ENCODE measurements at regions not wholly inside any gene's neighbourhood (a gene's known extent, or its start where the extent isn't known, plus 50 kb on each side); places are given as distances from the start of the nearest gene placed in this dataset.
"Not testable (repeated sequence)": the region's sequence is repeated elsewhere in the genome, so short reads cannot be mapped to it uniquely, and the experiment has no call there.

GRCh38 chr5:57429513-57430120 is 53.0 kb downstream of the ACTBL2 start:
- DNase-seq: no peak

- DNase-seq: not testable (repeated sequence)
Observed at GRCh38 chr5:57429021-57429420, 53.6 kb downstream of the ACTBL2 start.

GRCh38 chr5:57422993-57423392 is 59.6 kb downstream of the ACTBL2 start:
- DNase-seq: no peak

- no peak for DNase-seq
Observed at GRCh38 chr5:57422341-57422740, 60.3 kb downstream of the ACTBL2 start.

GRCh38 chr5:57420801-57421200 is 61.8 kb downstream of the ACTBL2 start:
- DNase-seq: no peak

- no peak for DNase-seq
Observed at GRCh38 chr5:57417971-57418370, 64.6 kb downstream of the ACTBL2 start.

GRCh38 chr5:57417320-57417719 is 65.3 kb downstream of the ACTBL2 start:
- DNase-seq: no peak

GRCh38 chr5:57416278-57416994 is 66.2 kb downstream of the ACTBL2 start:
- DNase-seq: no peak

GRCh38 chr5:57414857-57415256 is 67.8 kb downstream of the ACTBL2 start:
- DNase-seq: no peak

GRCh38 chr5:57414191-57414590 is 68.4 kb downstream of the ACTBL2 start:
- no peak for DNase-seq

GRCh38 chr5:57413145-57413544 is 69.5 kb downstream of the ACTBL2 start:
- no peak for DNase-seq

GRCh38 chr5:57412680-57413079 is 69.9 kb downstream of the ACTBL2 start:
- DNase-seq: no peak

- DNase-seq: no peak
Observed at GRCh38 chr5:57411982-57412381, 70.6 kb downstream of the ACTBL2 start.

- no peak for DNase-seq
Observed at GRCh38 chr5:57410374-57411320, 72.0 kb downstream of the ACTBL2 start.

GRCh38 chr5:57408714-57409113 is 73.9 kb downstream of the ACTBL2 start:
- DNase-seq: no peak

- no peak for DNase-seq
Observed at GRCh38 chr5:57408285-57408684, 74.3 kb downstream of the ACTBL2 start.

GRCh38 chr5:57407391-57407790 is 75.2 kb downstream of the ACTBL2 start:
- DNase-seq: no peak

- no peak for DNase-seq
Observed at GRCh38 chr5:57406641-57407040, 76.0 kb downstream of the ACTBL2 start.

- DNase-seq: no peak
Observed at GRCh38 chr5:57405984-57406383, 76.6 kb downstream of the ACTBL2 start.

GRCh38 chr5:57402761-57403160 is 79.8 kb downstream of the ACTBL2 start:
- no peak for DNase-seq

- DNase-seq: no peak
Observed at GRCh38 chr5:57402348-57402747, 80.3 kb downstream of the ACTBL2 start.

- no peak for DNase-seq
Observed at GRCh38 chr5:57398413-57399093, 84.1 kb downstream of the ACTBL2 start.

- no peak for DNase-seq
Observed at GRCh38 chr5:57396701-57397100, 85.9 kb downstream of the ACTBL2 start.
